DMS53 treated with DMSO at 0.1 percent for 48 hours (cell line): ENCODE measurements at regions not wholly inside any gene's neighbourhood (a gene's known extent, or its start where the extent isn't known, plus 50 kb on each side); places are given as distances from the start of the nearest gene placed in this dataset.

Source experiments
- DNase-seq: peaks from one replicate; lab custom pipeline; 2025; ENCODE audit not compliant: unreplicated experiment; lab: John Stamatoyannopoulos, UW

DNA sequence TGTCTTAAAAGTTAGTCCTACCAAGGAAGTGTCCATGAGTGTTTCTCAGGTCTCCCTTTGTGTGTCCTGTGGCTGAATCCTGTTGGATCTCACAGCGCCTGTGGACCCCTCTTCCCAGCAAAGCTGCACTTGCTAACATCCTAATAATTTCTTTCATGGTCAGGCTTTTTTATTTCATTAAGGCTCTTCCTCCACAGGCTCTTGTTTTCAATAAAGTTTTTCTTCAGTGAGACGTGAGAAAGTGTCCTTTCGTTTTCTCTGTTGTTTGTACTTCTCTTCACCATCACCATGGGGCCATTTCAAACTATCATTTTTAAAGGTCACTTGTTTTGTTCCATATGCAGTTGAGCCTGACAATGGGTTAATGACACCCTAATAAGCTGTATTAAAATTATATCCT lies 231.5 kb downstream of the LMO4 start:
- DNase-seq, result no peak

GRCh38 chr1:87560601-87561360 lies 232.1 kb downstream of the LMO4 start:
- DNase-seq, result no peak

DNA sequence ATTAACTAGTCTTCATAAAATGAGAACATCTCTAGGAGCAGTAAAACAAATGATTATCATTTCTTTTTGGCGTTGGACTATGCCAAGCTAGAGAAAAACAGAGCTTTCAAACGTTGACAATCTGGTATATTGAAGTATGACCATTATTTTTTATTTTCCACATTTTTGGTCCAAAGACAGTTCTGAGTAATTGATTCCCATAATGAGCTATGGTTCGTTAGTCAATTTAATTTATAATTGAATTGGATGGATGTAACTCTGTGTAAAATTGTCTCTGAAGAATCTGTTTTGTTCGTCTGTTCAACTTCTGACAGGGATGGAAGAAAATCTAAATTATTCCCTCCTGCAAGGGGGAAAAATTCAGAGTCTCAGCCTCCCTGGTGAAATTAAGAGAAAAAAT lies 234.5 kb downstream of the LMO4 start:
- no peak for DNase-seq

- no peak for DNase-seq
These were observed 237.2 kb downstream of the LMO4 start for GRCh38 chr1:87565861-87566260.

DNA sequence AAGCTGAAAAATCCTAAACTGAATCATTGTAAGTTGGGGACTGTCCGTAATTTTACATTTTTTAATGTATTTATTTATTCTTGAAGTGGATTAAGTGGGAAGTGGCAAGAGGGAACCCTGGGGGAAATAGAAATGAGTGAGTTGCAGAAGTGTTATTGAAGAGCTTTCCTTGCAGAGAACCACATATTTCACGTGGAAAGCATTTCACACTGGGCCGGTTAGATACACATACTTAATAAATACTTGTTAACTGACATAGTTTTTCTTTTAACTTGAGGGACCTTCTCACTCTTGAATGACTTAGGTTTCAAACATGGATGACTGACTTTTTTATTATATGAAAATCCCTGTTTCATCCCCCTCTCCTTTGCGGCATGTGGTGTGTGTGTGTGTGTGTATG lies 239.3 kb downstream of the LMO4 start:
- no peak for DNase-seq

DNA sequence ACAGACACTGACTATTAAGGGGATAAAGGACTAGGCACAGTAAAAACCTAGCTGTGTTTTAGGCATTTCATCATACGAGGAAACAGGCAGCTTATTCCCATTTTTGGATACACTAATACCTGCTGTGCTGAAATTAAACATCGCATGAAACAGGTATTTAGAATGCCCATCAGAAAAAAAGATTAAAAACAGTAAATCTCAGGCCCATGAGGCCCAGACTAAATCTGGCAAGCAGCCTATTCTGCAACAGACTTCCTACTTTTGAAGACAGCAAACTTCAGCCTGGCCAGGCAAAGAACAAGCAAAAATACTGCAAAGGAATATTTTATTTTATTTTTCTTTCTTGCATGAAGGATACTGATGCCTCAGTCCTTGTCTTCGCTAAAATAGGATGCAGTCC lies 240.2 kb downstream of the LMO4 start:
- DNase-seq, result no peak

GRCh38 chr1:87572008-87572407 lies 243.3 kb downstream of the LMO4 start:
- DNase-seq, result no peak

DNA sequence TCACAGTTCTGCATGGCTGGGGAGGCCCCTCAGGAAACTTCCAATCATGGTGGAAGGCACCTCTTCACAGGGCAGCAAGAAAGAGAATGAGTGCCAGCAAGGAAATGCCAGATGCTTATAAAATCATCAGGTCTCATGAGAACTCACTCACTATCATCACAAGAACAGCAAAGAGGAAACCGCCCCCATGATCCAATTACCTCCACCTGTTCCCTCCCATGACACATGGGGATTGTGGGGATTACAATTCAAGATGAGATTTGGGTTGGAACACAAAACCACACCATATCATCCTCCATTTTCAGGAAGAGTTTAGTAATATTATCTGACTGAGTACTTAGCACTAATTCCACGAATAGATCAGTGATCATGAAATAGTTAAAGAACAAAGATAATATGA lies 244.2 kb downstream of the LMO4 start:
- DNase-seq, result no peak

GRCh38 chr1:87575528-87575927 lies 246.8 kb downstream of the LMO4 start:
- DNase-seq, result no peak

DNA sequence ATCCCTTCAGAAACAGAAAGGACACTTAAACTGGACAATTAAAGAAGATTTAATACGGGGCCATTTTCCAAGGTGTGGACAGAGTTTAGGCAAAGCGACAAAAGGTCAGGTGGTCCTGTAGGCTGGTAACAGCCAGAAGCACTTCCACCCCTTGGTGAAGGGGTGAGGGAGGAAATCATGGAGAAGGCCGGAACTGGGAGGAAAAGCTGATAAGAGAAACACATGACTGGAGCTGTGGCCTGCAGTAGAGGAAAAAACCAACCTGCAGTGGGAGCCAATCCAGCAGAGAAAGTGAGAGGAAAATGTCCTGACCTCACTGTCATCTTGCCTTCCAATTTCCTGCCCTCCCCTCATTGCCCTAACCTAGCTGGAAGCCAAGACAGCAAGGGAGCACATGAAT lies 249.8 kb downstream of the LMO4 start:
- DNase-seq, result no peak

DNA sequence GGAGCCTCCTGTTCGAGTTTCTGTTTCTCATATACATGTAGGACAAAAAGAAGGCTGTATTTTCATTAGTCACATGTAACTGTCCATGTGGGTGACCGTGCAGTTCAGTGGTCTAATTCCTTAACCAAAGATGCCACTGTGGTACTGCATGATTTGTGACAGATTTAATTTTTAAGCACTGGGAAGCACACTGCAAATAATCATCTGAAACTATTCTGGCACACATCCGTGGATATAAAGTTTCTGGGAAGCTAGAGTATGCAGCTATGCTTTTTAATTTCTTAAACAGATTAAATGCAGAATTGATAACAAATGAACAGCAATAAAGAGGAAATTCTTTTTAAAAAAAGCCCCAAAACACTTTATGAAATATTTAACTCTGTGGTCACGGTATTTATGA lies 254.8 kb downstream of the LMO4 start:
- DNase-seq, result no peak

GRCh38 chr1:87584586-87584985 lies 255.9 kb downstream of the LMO4 start:
- no peak for DNase-seq

GRCh38 chr1:87586501-87586900 lies 257.8 kb downstream of the LMO4 start:
- DNase-seq, result no peak

DNA sequence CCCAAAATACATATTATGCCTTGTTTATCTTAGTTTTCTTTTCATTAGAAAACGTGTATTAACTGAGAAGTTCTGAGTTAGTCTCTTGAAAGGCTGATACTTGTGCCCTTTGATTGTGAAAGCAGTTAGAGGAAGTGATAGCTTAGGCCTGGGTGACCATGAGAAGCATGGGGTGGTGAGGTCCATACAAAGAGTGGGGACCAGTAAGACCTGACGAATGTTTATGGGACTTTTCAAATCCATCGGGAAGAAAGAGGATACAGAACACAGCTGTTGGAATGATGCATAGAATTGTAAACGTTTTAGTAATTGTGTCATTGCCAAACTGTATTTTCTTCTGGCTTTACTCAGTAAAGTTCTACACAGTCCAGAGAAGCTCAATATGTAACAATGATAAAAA lies 259.8 kb downstream of the LMO4 start:
- DNase-seq, result no peak

DNA sequence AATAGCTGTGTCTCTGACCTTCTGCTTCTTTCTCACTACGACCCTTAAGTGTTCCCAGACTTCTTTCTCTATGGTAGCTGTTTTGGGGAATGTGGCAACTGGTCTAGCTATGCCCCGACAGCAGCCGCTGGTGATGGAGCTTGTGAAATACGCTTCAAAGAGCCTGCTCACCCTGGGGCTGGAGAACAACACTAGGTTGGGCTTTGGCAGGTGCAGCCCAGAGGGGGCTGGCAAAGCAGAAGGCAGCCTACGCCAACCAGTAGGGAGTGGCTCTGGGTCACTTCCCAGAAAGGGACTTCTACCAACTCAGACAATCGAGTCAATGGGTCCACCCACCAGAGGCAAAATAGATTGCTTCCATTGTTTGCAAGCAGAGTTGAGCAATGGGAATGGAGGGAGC lies 262.8 kb downstream of the LMO4 start:
- no peak for DNase-seq

GRCh38 chr1:87592156-87592555 lies 263.5 kb downstream of the LMO4 start:
- DNase-seq, result no peak

DNA sequence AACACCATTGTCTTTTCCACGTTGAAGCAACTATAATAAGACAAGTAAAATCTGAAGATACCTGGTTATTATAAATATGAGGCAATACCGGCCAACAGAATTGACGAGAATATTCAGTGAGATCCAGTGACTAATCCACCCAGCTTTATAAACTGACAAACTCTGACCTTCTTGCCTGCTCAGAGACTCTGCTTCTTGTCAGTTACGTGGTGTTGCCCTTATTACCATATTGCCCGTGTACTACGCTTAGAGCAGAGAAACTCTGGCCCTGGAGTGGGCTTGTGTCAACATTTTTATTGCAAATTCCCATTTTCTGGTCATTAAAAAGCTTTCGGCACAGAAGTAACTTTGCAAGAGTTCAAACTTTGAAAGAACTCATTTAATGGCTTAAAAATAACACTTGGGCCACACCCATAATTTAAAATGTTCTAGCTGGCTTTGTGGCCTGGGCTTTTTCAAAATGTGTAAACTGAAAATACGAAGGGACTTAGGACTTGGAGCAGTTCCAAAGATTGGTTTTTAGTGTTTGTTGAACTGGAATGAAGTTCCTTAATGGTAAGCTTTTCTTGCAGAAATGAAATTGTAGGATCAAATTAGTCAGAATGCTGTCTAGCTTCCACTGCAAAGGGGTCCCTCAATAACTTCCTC lies 266.2 kb downstream of the LMO4 start:
- no peak for DNase-seq

DNA sequence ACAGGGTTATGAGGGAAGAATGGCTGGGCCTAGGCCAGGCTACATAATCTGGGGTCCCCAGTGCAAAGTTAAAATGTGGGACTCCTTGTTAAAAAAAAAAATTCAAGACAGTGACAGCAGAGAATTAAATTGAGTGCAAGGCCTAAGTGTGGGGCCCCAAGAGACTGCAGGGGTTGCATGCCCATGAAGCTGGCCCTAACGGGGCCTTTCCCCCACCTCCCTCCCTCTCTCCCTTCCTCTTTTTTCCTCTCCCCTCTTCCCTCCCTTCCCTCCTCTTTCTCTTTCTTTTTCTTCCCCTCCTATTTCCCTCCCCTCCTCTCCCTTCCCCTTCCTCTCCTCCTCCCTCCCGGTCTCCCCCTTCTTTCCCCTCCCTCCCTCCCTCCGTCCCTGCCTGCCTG lies 266.7 kb downstream of the LMO4 start:
- DNase-seq, result no peak

- DNase-seq, result no peak
These were observed 269.7 kb downstream of the LMO4 start for GRCh38 chr1:87598429-87598828.

DNA sequence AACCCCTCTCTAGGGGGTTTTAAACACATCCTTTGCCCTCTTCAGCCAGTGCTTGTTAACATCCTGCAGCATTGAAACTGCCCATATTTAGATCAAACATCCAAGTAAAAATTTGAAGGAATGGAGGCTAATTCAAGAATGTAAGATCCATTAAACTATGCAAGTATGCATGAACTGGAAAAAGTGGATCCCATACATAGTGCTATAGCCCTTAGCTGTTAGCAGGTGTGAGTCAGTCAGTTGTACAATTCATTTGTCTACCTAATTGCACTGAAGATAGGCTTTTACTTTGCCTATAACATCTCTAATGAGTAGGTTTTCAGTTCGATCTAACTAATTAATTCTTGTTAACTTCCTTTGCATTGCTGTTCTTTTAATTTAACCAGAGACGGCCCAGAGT lies 270.9 kb downstream of the LMO4 start:
- DNase-seq, result no peak

DNA sequence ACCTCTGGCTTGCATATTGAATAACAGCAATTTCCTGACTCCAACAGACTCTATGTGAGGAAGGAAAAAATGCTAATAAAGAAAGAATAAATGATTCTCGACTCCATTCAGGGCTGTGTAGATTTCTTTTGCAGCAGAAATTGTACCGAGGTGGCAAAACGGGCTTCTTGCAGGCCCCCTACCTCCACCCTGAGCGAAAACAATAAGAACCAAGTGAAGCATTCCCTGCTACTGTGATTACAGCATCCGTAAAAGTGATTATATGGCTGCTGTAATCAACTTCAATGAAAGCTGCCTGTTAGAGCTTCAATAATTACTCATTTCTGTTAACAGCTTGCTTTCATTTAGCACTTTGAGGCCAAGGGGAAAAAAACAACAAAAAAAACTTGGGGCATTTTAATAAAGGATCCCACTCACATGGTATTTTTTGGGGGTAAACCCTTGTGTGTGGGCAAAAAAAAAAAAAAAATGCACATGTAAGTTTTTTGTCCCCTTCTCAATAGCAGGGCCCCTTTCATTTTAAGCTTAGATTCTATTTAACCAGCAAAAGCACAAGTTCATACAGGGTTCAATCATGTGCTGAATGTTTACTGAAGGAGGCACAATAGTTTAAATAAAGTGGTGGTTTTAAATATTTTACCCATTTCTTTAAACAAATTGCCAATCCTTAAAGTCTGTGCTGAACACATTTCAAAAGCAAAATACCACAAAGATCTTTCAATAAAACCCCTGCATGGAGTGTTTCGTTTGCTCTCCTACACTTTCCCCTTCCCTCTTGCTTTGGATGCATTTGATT lies 271.6 kb downstream of the LMO4 start:
- DNase-seq, result no peak

DNA sequence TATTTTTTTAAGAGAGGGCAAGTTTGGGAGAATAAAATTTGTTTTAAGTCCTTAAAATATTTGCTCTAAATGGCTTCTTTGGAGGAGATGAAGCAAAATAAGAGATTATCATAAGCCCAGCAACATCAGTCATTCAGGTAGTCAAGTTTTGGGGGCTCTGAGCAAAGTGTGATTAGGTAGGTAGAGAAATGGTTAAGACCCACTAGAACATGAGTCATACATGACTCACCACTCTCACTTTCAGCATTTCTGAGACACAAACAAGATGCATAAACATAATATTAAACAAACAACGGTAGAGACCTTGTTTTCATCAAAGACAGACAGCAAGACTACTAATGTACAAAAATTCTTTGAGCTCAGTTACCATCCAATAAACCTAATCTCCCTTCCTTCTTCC lies 272.2 kb downstream of the LMO4 start:
- DNase-seq, result peak; percentile 33
